Stomach (tissue), 8 donors: ENCODE measurements at regions not wholly inside any gene's neighbourhood (a gene's known extent, or its start where the extent isn't known, plus 50 kb on each side); places are given as distances from the start of the nearest gene placed in this dataset.

Experiments
- DNase-seq, 2 donors: peaks; one replicate each; pipeline versions ENCODE4 v3.0.0 to v3.0.0-alpha.2; 2013 to 2019
- H3K27ac ChIP-seq, 5 donors: fragments of 200-600 bp in 4 of 5; sonication (generic) in 4 of 5; one replicate each; pipeline ENCODE4 v1.5.1; 2013 to 2019; ENCODE audit warnings: mild to moderate bottlenecking in 1 of 5, moderate library complexity in 1 of 5
- H3K27me3 ChIP-seq, 3 donors: fragments of 200-600 bp; sonication (generic); one replicate each; pipeline ENCODE4 v1.5.1; 2017 to 2019; ENCODE audit warnings: mixed run types in 1 of 3
- H3K36me3 ChIP-seq, 4 donors: fragments of 200-600 bp; sonication (generic); 1 replicate in 3 of 4; 2 replicates in 1 of 4; pipeline ENCODE4 v1.5.1; 2016 to 2019
- H3K4me1 ChIP-seq, 4 donors: fragments of 200-600 bp; sonication (generic); one replicate each; pipeline ENCODE4 v1.5.1; 2016 to 2019
- H3K4me3 ChIP-seq, 4 donors: fragments of 200-600 bp; sonication (generic) in 3 of 4; one replicate each; pipeline ENCODE4 v1.5.1; 2016 to 2019; ENCODE audit warnings: mild to moderate bottlenecking in 1 of 4
- H3K9me3 ChIP-seq, 4 donors: fragments of 200-600 bp; sonication (generic); one replicate each; pipeline ENCODE4 v1.5.1; 2016 to 2019
- CTCF ChIP-seq, 7 experiments: fragments of 450-650 bp in 4 of 7; fragments of 200-600 bp in 3 of 7; sonication (generic) in 3 of 7; IDR thresholded peaks; one replicate each; pipeline ENCODE4 v1.5.1; 2016 to 2019; ENCODE audit warnings: antibody characterized with exemption in 7 of 7, control low read depth in 2 of 7, mild to moderate bottlenecking in 1 of 7
- EP300 ChIP-seq: sonication (generic); formaldehyde crosslinking; IDR thresholded peaks from one replicate; pipeline ENCODE4 v1.6.1; 2017; ENCODE audit warnings: antibody characterized with exemption
- POLR2A ChIP-seq, 4 donors: fragments of 450-650 bp; IDR thresholded peaks; one replicate each; pipeline ENCODE4 v1.6.1; 2016; ENCODE audit warnings: antibody characterized with exemption in 4 of 4, control low read depth in 2 of 4, mild to moderate bottlenecking in 1 of 4, moderate library complexity in 1 of 4
- POLR2AphosphoS5 ChIP-seq, 3 donors: sonication (generic); formaldehyde crosslinking; IDR thresholded peaks; one replicate each; pipeline ENCODE4 v1.6.1; 2016; ENCODE audit warnings: antibody characterized with exemption in 3 of 3
- WGBS, 5 donors: extraction: QIAGEN DNeasy Blood & Tissue Kit in 3 of 5; methylation state at CpG; one replicate each; pipeline versions ENCODE4 v1.1.5 to v1.1.7; 2013 to 2018; 5-methylcytosine and 5-hydroxymethylcytosine counted together
- intact Hi-C: fragments of 100-400 bp; cut with DNase I; formaldehyde crosslinking; loops from one replicate; pipeline ENCODE4 v1.15.1; 2023; ENCODE audit warnings: low total_unique reads
- donor health status: healthy with polysubstance abuse.
- donor health status: Bipolar disorder and iron deficiency.
- donor health status: healthy.

GRCh38 chr15:96598514-96598913 lies 268.0 kb downstream of the NR2F2 start:
- no peak for DNase-seq
- H3K36me3 ChIP-seq, result no peaks in the 10 kb centered on the region
- no peaks in the 10 kb centered on the region for H3K27me3 ChIP-seq
- no peak overlapping the region for H3K27ac ChIP-seq
- intact Hi-C loops, result no loop called here
- no peak for TF ChIP-seq POLR2A (IDR thresholded peaks at IDR 0.05)
- no peak for TF ChIP-seq POLR2AphosphoS5 (IDR thresholded peaks at IDR 0.05)
- no peak for TF ChIP-seq EP300
- TF ChIP-seq CTCF (IDR thresholded peaks at IDR 0.05), result no peak
- 84 to 91% (median 88%) methylated on average over 5 of the region's 5 CpGs for WGBS, 5 donors
- H3K9me3 ChIP-seq, result no peaks in the 10 kb centered on the region
- H3K4me3 ChIP-seq, result no peak overlapping the region
- H3K4me1 ChIP-seq, result no peaks in the 10 kb centered on the region

- no peak overlapping the region for H3K27ac ChIP-seq
- DNase-seq, result no peak
- H3K9me3 ChIP-seq, result no peaks in the 10 kb centered on the region
- no peaks in the 10 kb centered on the region for H3K27me3 ChIP-seq
- TF ChIP-seq POLR2AphosphoS5 (IDR thresholded peaks at IDR 0.05), result no peak
- no peak for TF ChIP-seq CTCF (IDR thresholded peaks at IDR 0.05)
- TF ChIP-seq POLR2A (IDR thresholded peaks at IDR 0.05), result no peak
- TF ChIP-seq EP300, result no peak
- WGBS, 5 donors, result 84 to 95% (median 92%) methylated on average over 3 of the region's 3 CpGs
- H3K4me3 ChIP-seq, result no peak overlapping the region
- no peaks in the 10 kb centered on the region for H3K4me1 ChIP-seq
- intact Hi-C loops, result no loop called here
- no peaks in the 10 kb centered on the region for H3K36me3 ChIP-seq
Observed at GRCh38 chr15:96599268-96599667, 268.8 kb downstream of the NR2F2 start.

- intact Hi-C loops, result no loop called here
- Histone ChIP-seq H3K4me3 (no peak overlapping the region), H3K9me3 (no peaks in the 10 kb centered on the region), H3K4me1 (no peaks in the 10 kb centered on the region), H3K36me3 (no peaks in the 10 kb centered on the region), H3K27ac (no peak overlapping the region), H3K27me3 (no peaks in the 10 kb centered on the region)
- DNase-seq, result no peak
- TF ChIP-seq POLR2AphosphoS5 (IDR thresholded peaks at IDR 0.05), result no peak
- TF ChIP-seq POLR2A (IDR thresholded peaks at IDR 0.05), result no peak
- TF ChIP-seq EP300, result no peak
- no peak for TF ChIP-seq CTCF (IDR thresholded peaks at IDR 0.05)
- WGBS, 5 donors, result 87 to 97% (median 95%) methylated on average over 4 of the region's 4 CpGs
Observed at GRCh38 chr15:96600350-96600749, 269.9 kb downstream of the NR2F2 start.

- no peaks in the 10 kb centered on the region for H3K4me1 ChIP-seq
- H3K27ac ChIP-seq, result no peak overlapping the region
- DNase-seq, result no peak
- no peaks in the 10 kb centered on the region for H3K27me3 ChIP-seq
- intact Hi-C loops, result no loop called here
- H3K4me3 ChIP-seq, result no peak overlapping the region
- 84 to 90% (median 86%) methylated on average over 6 of the region's 6 CpGs for WGBS, 5 donors
- H3K9me3 ChIP-seq, result no peaks in the 10 kb centered on the region
- H3K36me3 ChIP-seq, result no peaks in the 10 kb centered on the region
- TF ChIP-seq POLR2A (IDR thresholded peaks at IDR 0.05) (no peak), EP300 (no peak), POLR2AphosphoS5 (IDR thresholded peaks at IDR 0.05) (no peak), CTCF (IDR thresholded peaks at IDR 0.05) (no peak)
Observed at GRCh38 chr15:96606617-96607016, 276.1 kb downstream of the NR2F2 start.
